ENCODE measurements at regions not wholly inside any gene's neighbourhood (a gene's known extent, or its start where the extent isn't known, plus 50 kb on each side); places are given as distances from the start of the nearest gene placed in this dataset.

- H3K27ac Mint-ChIP-seq, result no peak overlapping the region
- no peak for TF ChIP-seq CTCF (IDR thresholded peaks at IDR 0.05)
- Histone ChIP-seq H3K4me3 (ENCODE audit: low read length) (no peak overlapping the region), H3K4me1 (ENCODE audit: control insufficient read depth, insufficient read depth, low read length) (no peaks in the 10 kb centered on the region), H3K9me3 (ENCODE audit: control insufficient read depth, insufficient read depth, low read length) (no peaks in the 10 kb centered on the region), H3K27me3 (ENCODE audit: control insufficient read depth, insufficient read depth, low read length) (no peaks in the 10 kb centered on the region), H3K36me3 (ENCODE audit: control insufficient read depth, insufficient read depth, low read length) (no peaks in the 10 kb centered on the region), H3K27ac (ENCODE audit: low read length) (no peak overlapping the region)
- 57% methylated on average over 7 of the region's 7 CpGs for WGBS (ENCODE audit: insufficient coverage)
- peaks cover 0 to 4% of the 10 kb centered on the region in 2 donors for H3K9me3 Mint-ChIP-seq
- no peaks in the 10 kb centered on the region for H3K4me1 Mint-ChIP-seq
- H3K27me3 Mint-ChIP-seq (ENCODE audit: low read depth in 2 of 2), result no peaks in the 10 kb centered on the region
- ATAC-seq, result no peak
- no peaks in the 10 kb centered on the region for H3K36me3 Mint-ChIP-seq
- DNase-seq, result no peak
- no peak overlapping the region for H3K4me3 Mint-ChIP-seq
- intact Hi-C loops (cut with micrococcal nuclease), result no loop called here
Measured at GRCh38 chr14:104285508-104285840, 147.1 kb downstream of the KIF26A start.

GRCh38 chr14:104286086-104286485 lies 147.7 kb downstream of the KIF26A start:
- Histone ChIP-seq H3K9me3 (ENCODE audit: control insufficient read depth, insufficient read depth, low read length) (no peaks in the 10 kb centered on the region), H3K36me3 (ENCODE audit: control insufficient read depth, insufficient read depth, low read length) (no peaks in the 10 kb centered on the region), H3K27me3 (ENCODE audit: control insufficient read depth, insufficient read depth, low read length) (no peaks in the 10 kb centered on the region), H3K27ac (ENCODE audit: low read length) (no peak overlapping the region), H3K4me1 (ENCODE audit: control insufficient read depth, insufficient read depth, low read length) (no peaks in the 10 kb centered on the region), H3K4me3 (ENCODE audit: low read length) (no peak overlapping the region)
- DNase-seq (no peak), ATAC-seq (no peak)
- Mint-ChIP-seq H3K27me3 (ENCODE audit: low read depth in 2 of 2) (no peaks in the 10 kb centered on the region), H3K36me3 (no peaks in the 10 kb centered on the region), H3K4me3 (no peak overlapping the region), H3K27ac (no peak overlapping the region), H3K4me1 (no peaks in the 10 kb centered on the region), H3K9me3 (peaks cover 0 to 4% of the 10 kb centered on the region in 2 donors)
- intact Hi-C loops (cut with micrococcal nuclease), result no loop called here
- WGBS (ENCODE audit: insufficient coverage), result 80% methylated on average over 11 of the region's 11 CpGs
- no peak for TF ChIP-seq CTCF (IDR thresholded peaks at IDR 0.05)

- no peaks in the 10 kb centered on the region for H3K36me3 Mint-ChIP-seq
- no peaks in the 10 kb centered on the region for H3K27me3 ChIP-seq (ENCODE audit: control insufficient read depth, insufficient read depth, low read length)
- H3K4me3 ChIP-seq (ENCODE audit: low read length), result no peak overlapping the region
- H3K36me3 ChIP-seq (ENCODE audit: control insufficient read depth, insufficient read depth, low read length), result no peaks in the 10 kb centered on the region
- DNase-seq (no peak), ATAC-seq (no peak)
- WGBS (ENCODE audit: insufficient coverage), result 77% methylated on average over 7 of the region's 7 CpGs
- no peak overlapping the region for H3K27ac Mint-ChIP-seq
- H3K27ac ChIP-seq (ENCODE audit: low read length), result no peak overlapping the region
- H3K4me1 ChIP-seq (ENCODE audit: control insufficient read depth, insufficient read depth, low read length), result no peaks in the 10 kb centered on the region
- no peaks in the 10 kb centered on the region for H3K4me1 Mint-ChIP-seq
- peaks cover 0 to 4% of the 10 kb centered on the region in 2 donors for H3K9me3 Mint-ChIP-seq
- no peak for TF ChIP-seq CTCF (IDR thresholded peaks at IDR 0.05)
- H3K4me3 Mint-ChIP-seq, result no peak overlapping the region
- no peaks in the 10 kb centered on the region for H3K9me3 ChIP-seq (ENCODE audit: control insufficient read depth, insufficient read depth, low read length)
- H3K27me3 Mint-ChIP-seq (ENCODE audit: low read depth in 2 of 2), result no peaks in the 10 kb centered on the region
- intact Hi-C loops (cut with micrococcal nuclease), result no loop called here
Measured at GRCh38 chr14:104286496-104286895, 148.1 kb downstream of the KIF26A start.

GRCh38 chr14:104287301-104288009 lies 149.1 kb downstream of the KIF26A start:
- peaks cover 0 to 4% of the 10 kb centered on the region in 2 donors for H3K9me3 Mint-ChIP-seq
- H3K27ac ChIP-seq (ENCODE audit: low read length), result no peak overlapping the region
- no peak for TF ChIP-seq CTCF (IDR thresholded peaks at IDR 0.05)
- DNase-seq (no peak), ATAC-seq (no peak)
- no peak overlapping the region for H3K4me3 Mint-ChIP-seq
- WGBS (ENCODE audit: insufficient coverage), result 92% methylated on average over 11 of the region's 11 CpGs
- no peaks in the 10 kb centered on the region for H3K27me3 Mint-ChIP-seq (ENCODE audit: low read depth in 2 of 2)
- no peaks in the 10 kb centered on the region for H3K4me1 Mint-ChIP-seq
- no peaks in the 10 kb centered on the region for H3K36me3 Mint-ChIP-seq
- no peaks in the 10 kb centered on the region for H3K27me3 ChIP-seq (ENCODE audit: control insufficient read depth, insufficient read depth, low read length)
- H3K9me3 ChIP-seq (ENCODE audit: control insufficient read depth, insufficient read depth, low read length), result no peaks in the 10 kb centered on the region
- H3K27ac Mint-ChIP-seq, result no peak overlapping the region
- intact Hi-C loops (cut with micrococcal nuclease), result no loop called here
- no peaks in the 10 kb centered on the region for H3K36me3 ChIP-seq (ENCODE audit: control insufficient read depth, insufficient read depth, low read length)
- no peak overlapping the region for H3K4me3 ChIP-seq (ENCODE audit: low read length)
- no peaks in the 10 kb centered on the region for H3K4me1 ChIP-seq (ENCODE audit: control insufficient read depth, insufficient read depth, low read length)
